Neural crest cell (in vitro differentiated cells): ENCODE measurements at regions not wholly inside any gene's neighbourhood (a gene's known extent, or its start where the extent isn't known, plus 50 kb on each side); places are given as distances from the start of the nearest gene placed in this dataset.
A peak's percentile ranks its signal among the peaks of the same experiment; 100 is the strongest.
"Not testable (repeated sequence)": the region's sequence is repeated elsewhere in the genome, so short reads cannot be mapped to it uniquely, and the experiment has no call there.

Experiments used
- DNase-seq: peaks from one replicate; pipeline ENCODE4 v3.0.0; 2021; ENCODE audit warnings: low read depth, mixed read lengths, low spot score
- H3K27ac Mint-ChIP-seq: one replicate; pipeline ENCODE4 v1.8.0; 2021; ENCODE audit warnings: mild to moderate bottlenecking, mixed read lengths; ENCODE audit not compliant: unreplicated experiment
- H3K27me3 Mint-ChIP-seq: 2 replicates; pipeline ENCODE4 v1.8.0; 2021; ENCODE audit warnings: low read depth, mild to moderate bottlenecking, mixed read lengths
- H3K36me3 Mint-ChIP-seq: 2 replicates; pipeline ENCODE4 v1.8.0; 2021; ENCODE audit warnings: low read depth, mild to moderate bottlenecking, mixed read lengths
- H3K4me1 Mint-ChIP-seq: 2 replicates; pipeline ENCODE4 v1.8.0; 2021; ENCODE audit warnings: mixed read lengths
- H3K4me3 Mint-ChIP-seq: one replicate; pipeline ENCODE4 v1.8.0; 2021; ENCODE audit warnings: mild to moderate bottlenecking, mixed read lengths
- H3K9me3 Mint-ChIP-seq: 2 replicates; pipeline ENCODE4 v1.8.0; 2021; ENCODE audit warnings: mixed read lengths
- CTCF ChIP-seq: fragments of 200-600 bp; sonication (generic); conservative IDR thresholded peaks from 2 replicates; pipeline ENCODE4 v1.5.0; 2021; ENCODE audit warnings: antibody characterized with exemption, mild to moderate bottlenecking

- H3K27me3 Mint-ChIP-seq, result no peaks in the 10 kb centered on the region
Observed at GRCh38 chr17:70599198-70599597, 429.9 kb downstream of the KCNJ2 start.

GRCh38 chr17:70599945-70600344 is 430.6 kb downstream of the KCNJ2 start:
- not testable (repeated sequence) for DNase-seq, H3K27me3 Mint-ChIP-seq, H3K4me1 Mint-ChIP-seq, H3K9me3 Mint-ChIP-seq, H3K36me3 Mint-ChIP-seq, H3K27ac Mint-ChIP-seq, H3K4me3 Mint-ChIP-seq

More at GRCh38 chr17:70599198-70599597, 429.9 kb downstream of the KCNJ2 start:
- DNase-seq, result no peak
- H3K4me3 Mint-ChIP-seq, result no peak overlapping the region
- H3K4me1 Mint-ChIP-seq, result peaks cover 4% of the 10 kb centered on the region
- no peaks in the 10 kb centered on the region for H3K36me3 Mint-ChIP-seq
- H3K27ac Mint-ChIP-seq, result no peak overlapping the region
- no peaks in the 10 kb centered on the region for H3K9me3 Mint-ChIP-seq
- no peak for TF ChIP-seq CTCF

GRCh38 chr17:70603226-70603625 is 433.9 kb downstream of the KCNJ2 start:
- Mint-ChIP-seq H3K4me3 (no peak overlapping the region), H3K36me3 (no peaks in the 10 kb centered on the region), H3K4me1 (peaks cover 19% of the 10 kb centered on the region), H3K9me3 (no peaks in the 10 kb centered on the region), H3K27me3 (no peaks in the 10 kb centered on the region), H3K27ac (no peak overlapping the region)
- TF ChIP-seq CTCF, result no peak
- no peak for DNase-seq

- Mint-ChIP-seq H3K36me3 (no peaks in the 10 kb centered on the region), H3K27me3 (no peaks in the 10 kb centered on the region), H3K9me3 (no peaks in the 10 kb centered on the region), H3K4me3 (no peak overlapping the region), H3K4me1 (peaks cover 30% of the 10 kb centered on the region), H3K27ac (peak overlapping the region; percentile 35)
- no peak for TF ChIP-seq CTCF
- no peak for DNase-seq
Observed at GRCh38 chr17:70604854-70605253, 435.5 kb downstream of the KCNJ2 start.

- DNase-seq, result no peak
- Mint-ChIP-seq H3K4me1 (peaks cover 36% of the 10 kb centered on the region), H3K27ac (no peak overlapping the region), H3K36me3 (no peaks in the 10 kb centered on the region), H3K27me3 (no peaks in the 10 kb centered on the region), H3K4me3 (no peak overlapping the region), H3K9me3 (no peaks in the 10 kb centered on the region)
- no peak for TF ChIP-seq CTCF
Observed at GRCh38 chr17:70606086-70606485, 436.8 kb downstream of the KCNJ2 start.

- H3K27ac Mint-ChIP-seq, result no peak overlapping the region
- H3K4me1 Mint-ChIP-seq, result peaks cover 36% of the 10 kb centered on the region
- no peaks in the 10 kb centered on the region for H3K36me3 Mint-ChIP-seq
- no peak for TF ChIP-seq CTCF
- no peak overlapping the region for H3K4me3 Mint-ChIP-seq
- H3K9me3 Mint-ChIP-seq, result peaks cover 3% of the 10 kb centered on the region
- no peaks in the 10 kb centered on the region for H3K27me3 Mint-ChIP-seq
- no peak for DNase-seq
Observed at GRCh38 chr17:70608193-70608592, 438.9 kb downstream of the KCNJ2 start.
